Stimulated activated naive CD4-positive, alpha-beta T cell (primary cell): ENCODE measurements at regions not wholly inside any gene's neighbourhood (a gene's known extent, or its start where the extent isn't known, plus 50 kb on each side); places are given as distances from the start of the nearest gene placed in this dataset.

Experiments used
- DNase-seq, 6 experiments: peaks; one replicate each; lab custom pipeline; 2025; lab: John Stamatoyannopoulos, UW

GRCh38 chr15:31275331-31276262 lies 51.0 kb upstream of the KLF13 start:
- DNase-seq: no peak

GRCh38 chr15:31276596-31277298 lies 49.9 kb upstream of the KLF13 start:
- DNase-seq: no peak
